ENCODE measurements at regions not wholly inside any gene's neighbourhood (a gene's known extent, or its start where the extent isn't known, plus 50 kb on each side); places are given as distances from the start of the nearest gene placed in this dataset.

GRCh38 chr4:133472244-133472643 lies 323.1 kb downstream of the PCDH10 start:
- no peak for DNase-seq (ENCODE audit: low spot score)

- no peak for DNase-seq (ENCODE audit: low spot score)
Observed at GRCh38 chr4:133467290-133467947, 318.3 kb downstream of the PCDH10 start.

GRCh38 chr4:133465022-133465421 lies 315.9 kb downstream of the PCDH10 start:
- no peak for DNase-seq (ENCODE audit: low spot score)

- DNase-seq (ENCODE audit: low spot score), result no peak
Observed at GRCh38 chr4:133464311-133464710, 315.2 kb downstream of the PCDH10 start.

GRCh38 chr4:133452678-133453077 lies 303.6 kb downstream of the PCDH10 start:
- no peak for DNase-seq (ENCODE audit: low spot score)

GRCh38 chr4:133450813-133451212 lies 301.7 kb downstream of the PCDH10 start:
- no peak for DNase-seq (ENCODE audit: low spot score)

GRCh38 chr4:133440404-133440803 lies 291.3 kb downstream of the PCDH10 start:
- no peak for DNase-seq (ENCODE audit: low spot score)

- DNase-seq (ENCODE audit: low spot score), result no peak
Observed at GRCh38 chr4:133439830-133440229, 290.7 kb downstream of the PCDH10 start.

GRCh38 chr4:133424605-133425004 lies 275.5 kb downstream of the PCDH10 start:
- no peak for DNase-seq (ENCODE audit: low spot score)

GRCh38 chr4:133403913-133404312 lies 254.8 kb downstream of the PCDH10 start:
- no peak for DNase-seq (ENCODE audit: low spot score)

GRCh38 chr4:133402616-133403015 lies 253.5 kb downstream of the PCDH10 start:
- DNase-seq (ENCODE audit: low spot score), result no peak

- no peak for DNase-seq (ENCODE audit: low spot score)
Observed at GRCh38 chr4:133394971-133395627, 246.0 kb downstream of the PCDH10 start.

- DNase-seq (ENCODE audit: low spot score), result peak; percentile 54
Observed at GRCh38 chr4:133390198-133390855, 241.2 kb downstream of the PCDH10 start.

- no peak for DNase-seq (ENCODE audit: low spot score)
Observed at GRCh38 chr4:133389029-133389428, 239.9 kb downstream of the PCDH10 start.

GRCh38 chr4:133385161-133385954 lies 236.3 kb downstream of the PCDH10 start:
- DNase-seq (ENCODE audit: low spot score), result no peak

- no peak for DNase-seq (ENCODE audit: low spot score)
Observed at GRCh38 chr4:133379681-133380438, 230.8 kb downstream of the PCDH10 start.

GRCh38 chr4:133377286-133377685 lies 228.2 kb downstream of the PCDH10 start:
- DNase-seq (ENCODE audit: low spot score), result no peak

GRCh38 chr4:133372699-133373098 lies 223.6 kb downstream of the PCDH10 start:
- no peak for DNase-seq (ENCODE audit: low spot score)

- DNase-seq (ENCODE audit: low spot score), result no peak
Observed at GRCh38 chr4:133355633-133356032, 206.5 kb downstream of the PCDH10 start.

GRCh38 chr4:133347409-133347808 lies 198.3 kb downstream of the PCDH10 start:
- no peak for DNase-seq (ENCODE audit: low spot score)

GRCh38 chr4:133324491-133324890 lies 175.4 kb downstream of the PCDH10 start:
- DNase-seq (ENCODE audit: low spot score), result no peak

- DNase-seq (ENCODE audit: low spot score), result no peak
Observed at GRCh38 chr4:133323670-133324069, 174.6 kb downstream of the PCDH10 start.
